Liver (tissue), 3 donors: ENCODE measurements at regions not wholly inside any gene's neighbourhood (a gene's known extent, or its start where the extent isn't known, plus 50 kb on each side); places are given as distances from the start of the nearest gene placed in this dataset.

Experiments used
- EGR1 ChIP-seq, 2 donors: IDR thresholded peaks; 2 replicates each; pipeline ENCODE4 v1.6.1; 2016 to 2018; ENCODE audit warnings: antibody characterized with exemption in 2 of 2, low read depth in 2 of 2
- GABPA ChIP-seq, 2 donors: IDR thresholded peaks in 1 of 2; conservative IDR thresholded peaks in 1 of 2; 2 replicates each; pipeline ENCODE4 v1.6.1; 2016; ENCODE audit warnings: antibody characterized with exemption in 2 of 2, mild to moderate bottlenecking in 1 of 2, moderate library complexity in 1 of 2
- HNF4G ChIP-seq: IDR thresholded peaks from 2 replicates; pipeline ENCODE4 v1.6.1; 2016; ENCODE audit warnings: antibody characterized with exemption
- JUND ChIP-seq, 2 donors: IDR thresholded peaks; 2 replicates each; pipeline ENCODE4 v1.6.1; 2016; ENCODE audit warnings: antibody characterized with exemption in 2 of 2
- NR2F2 ChIP-seq: IDR thresholded peaks from 2 replicates; pipeline ENCODE4 v1.6.1; 2016; ENCODE audit warnings: antibody characterized with exemption
- RAD21 ChIP-seq, 2 donors: IDR thresholded peaks; 2 replicates each; pipeline ENCODE4 v1.6.1; 2016; ENCODE audit warnings: antibody characterized with exemption in 2 of 2, mild to moderate bottlenecking in 2 of 2
- RXRA ChIP-seq, 2 donors: IDR thresholded peaks; 2 replicates each; pipeline ENCODE4 v1.6.1; 2017 to 2018; ENCODE audit warnings: antibody characterized with exemption in 2 of 2, mild to moderate bottlenecking in 1 of 2
- SP1 ChIP-seq: IDR thresholded peaks from 2 replicates; pipeline ENCODE4 v1.6.1; 2018; ENCODE audit warnings: antibody characterized with exemption, mild to moderate bottlenecking
- TAF1 ChIP-seq: conservative IDR thresholded peaks from 2 replicates; pipeline ENCODE4 v1.6.1; 2016; ENCODE audit warnings: antibody characterized with exemption, mild to moderate bottlenecking
- YY1 ChIP-seq: IDR thresholded peaks from 2 replicates; pipeline ENCODE4 v1.6.1; 2016; ENCODE audit warnings: antibody characterized with exemption, mild to moderate bottlenecking
- TF ChIP-seq, protein P1 (sequence below): fragments of 150-350 bp; IDR thresholded peaks from 2 replicates; pipeline ENCODE4 v1.5.1; 2017; ENCODE audit warnings: improper control_type of control experiment, low read depth, low read length; ENCODE audit not compliant: missing input control
- TF ChIP-seq, protein P2 (sequence below): IDR thresholded peaks from 2 replicates; pipeline ENCODE4 v1.6.1; 2016; ENCODE audit warnings: antibody characterized with exemption
- TF ChIP-seq, protein P3 (sequence below): IDR thresholded peaks from 2 replicates; pipeline ENCODE4 v1.6.1; 2016; ENCODE audit warnings: antibody characterized with exemption, mild to moderate bottlenecking
- TF ChIP-seq, protein P4 (sequence below): IDR thresholded peaks from 2 replicates; pipeline ENCODE4 v1.6.1; 2016; ENCODE audit warnings: antibody characterized with exemption
- donor health status: healthy.
- donor health status: healthy.

DNA sequence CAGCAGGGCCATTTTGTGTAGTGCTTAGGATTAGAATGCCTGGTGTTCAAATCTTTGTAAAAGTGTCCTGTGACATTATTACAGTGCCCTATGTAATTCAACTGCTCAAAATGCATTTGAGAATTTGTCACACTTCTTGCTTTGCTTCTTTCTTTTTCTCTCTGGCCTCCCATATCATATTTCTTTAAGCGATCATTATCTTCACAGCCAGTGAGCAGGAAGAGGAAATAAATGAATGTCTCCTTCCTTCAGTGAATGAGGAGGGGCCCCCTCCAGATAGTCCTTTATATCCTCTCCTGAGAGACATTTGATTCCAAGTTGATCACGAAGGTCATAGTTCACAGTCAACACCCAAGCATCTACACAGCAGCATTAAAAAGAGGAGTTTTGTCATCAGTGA is 425.1 kb upstream of the NPVF start:
- TF ChIP-seq, protein P1, sequence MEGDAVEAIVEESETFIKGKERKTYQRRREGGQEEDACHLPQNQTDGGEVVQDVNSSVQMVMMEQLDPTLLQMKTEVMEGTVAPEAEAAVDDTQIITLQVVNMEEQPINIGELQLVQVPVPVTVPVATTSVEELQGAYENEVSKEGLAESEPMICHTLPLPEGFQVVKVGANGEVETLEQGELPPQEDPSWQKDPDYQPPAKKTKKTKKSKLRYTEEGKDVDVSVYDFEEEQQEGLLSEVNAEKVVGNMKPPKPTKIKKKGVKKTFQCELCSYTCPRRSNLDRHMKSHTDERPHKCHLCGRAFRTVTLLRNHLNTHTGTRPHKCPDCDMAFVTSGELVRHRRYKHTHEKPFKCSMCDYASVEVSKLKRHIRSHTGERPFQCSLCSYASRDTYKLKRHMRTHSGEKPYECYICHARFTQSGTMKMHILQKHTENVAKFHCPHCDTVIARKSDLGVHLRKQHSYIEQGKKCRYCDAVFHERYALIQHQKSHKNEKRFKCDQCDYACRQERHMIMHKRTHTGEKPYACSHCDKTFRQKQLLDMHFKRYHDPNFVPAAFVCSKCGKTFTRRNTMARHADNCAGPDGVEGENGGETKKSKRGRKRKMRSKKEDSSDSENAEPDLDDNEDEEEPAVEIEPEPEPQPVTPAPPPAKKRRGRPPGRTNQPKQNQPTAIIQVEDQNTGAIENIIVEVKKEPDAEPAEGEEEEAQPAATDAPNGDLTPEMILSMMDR, result no peak
- TF ChIP-seq RAD21 (IDR thresholded peaks at IDR 0.05), result no peak
- TF ChIP-seq, protein P2, sequence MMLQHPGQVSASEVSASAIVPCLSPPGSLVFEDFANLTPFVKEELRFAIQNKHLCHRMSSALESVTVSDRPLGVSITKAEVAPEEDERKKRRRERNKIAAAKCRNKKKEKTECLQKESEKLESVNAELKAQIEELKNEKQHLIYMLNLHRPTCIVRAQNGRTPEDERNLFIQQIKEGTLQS, result no peak
- TF ChIP-seq YY1, result no peak
- no peak for TF ChIP-seq HNF4G
- TF ChIP-seq GABPA (IDR thresholded peaks at IDR 0.05 in 1 of 2, conservative IDR thresholded peaks at IDR 0.05 in 1 of 2), result no peak
- TF ChIP-seq, protein P3, sequence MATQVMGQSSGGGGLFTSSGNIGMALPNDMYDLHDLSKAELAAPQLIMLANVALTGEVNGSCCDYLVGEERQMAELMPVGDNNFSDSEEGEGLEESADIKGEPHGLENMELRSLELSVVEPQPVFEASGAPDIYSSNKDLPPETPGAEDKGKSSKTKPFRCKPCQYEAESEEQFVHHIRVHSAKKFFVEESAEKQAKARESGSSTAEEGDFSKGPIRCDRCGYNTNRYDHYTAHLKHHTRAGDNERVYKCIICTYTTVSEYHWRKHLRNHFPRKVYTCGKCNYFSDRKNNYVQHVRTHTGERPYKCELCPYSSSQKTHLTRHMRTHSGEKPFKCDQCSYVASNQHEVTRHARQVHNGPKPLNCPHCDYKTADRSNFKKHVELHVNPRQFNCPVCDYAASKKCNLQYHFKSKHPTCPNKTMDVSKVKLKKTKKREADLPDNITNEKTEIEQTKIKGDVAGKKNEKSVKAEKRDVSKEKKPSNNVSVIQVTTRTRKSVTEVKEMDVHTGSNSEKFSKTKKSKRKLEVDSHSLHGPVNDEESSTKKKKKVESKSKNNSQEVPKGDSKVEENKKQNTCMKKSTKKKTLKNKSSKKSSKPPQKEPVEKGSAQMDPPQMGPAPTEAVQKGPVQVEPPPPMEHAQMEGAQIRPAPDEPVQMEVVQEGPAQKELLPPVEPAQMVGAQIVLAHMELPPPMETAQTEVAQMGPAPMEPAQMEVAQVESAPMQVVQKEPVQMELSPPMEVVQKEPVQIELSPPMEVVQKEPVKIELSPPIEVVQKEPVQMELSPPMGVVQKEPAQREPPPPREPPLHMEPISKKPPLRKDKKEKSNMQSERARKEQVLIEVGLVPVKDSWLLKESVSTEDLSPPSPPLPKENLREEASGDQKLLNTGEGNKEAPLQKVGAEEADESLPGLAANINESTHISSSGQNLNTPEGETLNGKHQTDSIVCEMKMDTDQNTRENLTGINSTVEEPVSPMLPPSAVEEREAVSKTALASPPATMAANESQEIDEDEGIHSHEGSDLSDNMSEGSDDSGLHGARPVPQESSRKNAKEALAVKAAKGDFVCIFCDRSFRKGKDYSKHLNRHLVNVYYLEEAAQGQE, result no peak
- TF ChIP-seq, protein P4, sequence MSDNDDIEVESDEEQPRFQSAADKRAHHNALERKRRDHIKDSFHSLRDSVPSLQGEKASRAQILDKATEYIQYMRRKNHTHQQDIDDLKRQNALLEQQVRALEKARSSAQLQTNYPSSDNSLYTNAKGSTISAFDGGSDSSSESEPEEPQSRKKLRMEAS, result no peak
- TF ChIP-seq TAF1, result no peak
- TF ChIP-seq NR2F2, result no peak
- no peak for TF ChIP-seq RXRA (IDR thresholded peaks at IDR 0.05)
- TF ChIP-seq EGR1 (IDR thresholded peaks at IDR 0.05; ENCODE audit: low read depth in 2 of 2), result no peak
- TF ChIP-seq SP1, result no peak
- TF ChIP-seq JUND (IDR thresholded peaks at IDR 0.05), result no peak
